Right lobe of liver (tissue), 4 donors: ENCODE measurements at regions not wholly inside any gene's neighbourhood (a gene's known extent, or its start where the extent isn't known, plus 50 kb on each side); places are given as distances from the start of the nearest gene placed in this dataset.

ENCODE experiments used
- CTCF ChIP-seq, 4 donors: fragments of 200-600 bp in 3 of 4; fragments of 450-650 bp in 1 of 4; IDR thresholded peaks; one replicate each; pipeline versions ENCODE4 v1.5.1 to v1.8.0; 2016 to 2022; ENCODE audit warnings: antibody characterized with exemption in 4 of 4, mild to moderate bottlenecking in 2 of 4
- POLR2A ChIP-seq: fragments of 450-650 bp; IDR thresholded peaks from one replicate; pipeline ENCODE4 v1.6.1; 2017; ENCODE audit warnings: antibody characterized with exemption, mild to moderate bottlenecking
- donor health status: DM: no; HTN: no; CAD: no.
- donor health status: DM: no; HTN: no; CAD: no.
- donor health status: DM: no; HTN: yes; CAD: no.

- no peak for TF ChIP-seq POLR2A
- TF ChIP-seq CTCF (IDR thresholded peaks at IDR 0.05) = no peak
These were observed 78.2 kb downstream of the C1D start for GRCh38 chr2:67984600-67984999.
